ENCODE measurements at regions not wholly inside any gene's neighbourhood (a gene's known extent, or its start where the extent isn't known, plus 50 kb on each side); places are given as distances from the start of the nearest gene placed in this dataset.
"Not testable (repeated sequence)": the region's sequence is repeated elsewhere in the genome, so short reads cannot be mapped to it uniquely, and the experiment has no call there.

DNA sequence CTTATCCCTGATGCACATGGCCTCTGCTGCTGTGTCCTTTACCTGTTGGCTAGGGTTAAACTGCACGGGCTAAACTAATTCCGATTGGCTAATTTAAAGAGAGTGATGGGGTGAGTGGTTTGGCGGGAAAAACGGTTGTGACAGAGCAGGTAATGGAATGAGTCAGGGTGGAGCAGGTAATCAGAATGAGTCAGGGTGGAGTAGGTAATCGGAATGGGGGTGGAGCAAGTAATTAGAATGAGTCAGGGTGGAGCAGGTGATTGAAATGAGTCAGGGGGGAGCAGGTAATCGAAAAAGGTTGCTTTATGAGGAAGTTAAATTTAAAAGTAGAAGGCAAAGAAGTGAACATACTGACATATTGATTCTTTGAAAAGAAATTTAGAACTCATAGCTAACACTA is 185.2 kb downstream of the OTOL1 start:
- TF ChIP-seq, protein P1, sequence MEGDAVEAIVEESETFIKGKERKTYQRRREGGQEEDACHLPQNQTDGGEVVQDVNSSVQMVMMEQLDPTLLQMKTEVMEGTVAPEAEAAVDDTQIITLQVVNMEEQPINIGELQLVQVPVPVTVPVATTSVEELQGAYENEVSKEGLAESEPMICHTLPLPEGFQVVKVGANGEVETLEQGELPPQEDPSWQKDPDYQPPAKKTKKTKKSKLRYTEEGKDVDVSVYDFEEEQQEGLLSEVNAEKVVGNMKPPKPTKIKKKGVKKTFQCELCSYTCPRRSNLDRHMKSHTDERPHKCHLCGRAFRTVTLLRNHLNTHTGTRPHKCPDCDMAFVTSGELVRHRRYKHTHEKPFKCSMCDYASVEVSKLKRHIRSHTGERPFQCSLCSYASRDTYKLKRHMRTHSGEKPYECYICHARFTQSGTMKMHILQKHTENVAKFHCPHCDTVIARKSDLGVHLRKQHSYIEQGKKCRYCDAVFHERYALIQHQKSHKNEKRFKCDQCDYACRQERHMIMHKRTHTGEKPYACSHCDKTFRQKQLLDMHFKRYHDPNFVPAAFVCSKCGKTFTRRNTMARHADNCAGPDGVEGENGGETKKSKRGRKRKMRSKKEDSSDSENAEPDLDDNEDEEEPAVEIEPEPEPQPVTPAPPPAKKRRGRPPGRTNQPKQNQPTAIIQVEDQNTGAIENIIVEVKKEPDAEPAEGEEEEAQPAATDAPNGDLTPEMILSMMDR (conservative IDR thresholded peaks at IDR 0.05; ENCODE audit: low read length) = not testable (repeated sequence)
- not testable (repeated sequence) for TF ChIP-seq EZH2phosphoT487 (IDR thresholded peaks at IDR 0.05; ENCODE audit: borderline replicate concordance, low read depth, low read length)

Measured in OCI-LY7 (cell line).